ENCODE measurements at regions not wholly inside any gene's neighbourhood (a gene's known extent, or its start where the extent isn't known, plus 50 kb on each side); places are given as distances from the start of the nearest gene placed in this dataset.

DNA sequence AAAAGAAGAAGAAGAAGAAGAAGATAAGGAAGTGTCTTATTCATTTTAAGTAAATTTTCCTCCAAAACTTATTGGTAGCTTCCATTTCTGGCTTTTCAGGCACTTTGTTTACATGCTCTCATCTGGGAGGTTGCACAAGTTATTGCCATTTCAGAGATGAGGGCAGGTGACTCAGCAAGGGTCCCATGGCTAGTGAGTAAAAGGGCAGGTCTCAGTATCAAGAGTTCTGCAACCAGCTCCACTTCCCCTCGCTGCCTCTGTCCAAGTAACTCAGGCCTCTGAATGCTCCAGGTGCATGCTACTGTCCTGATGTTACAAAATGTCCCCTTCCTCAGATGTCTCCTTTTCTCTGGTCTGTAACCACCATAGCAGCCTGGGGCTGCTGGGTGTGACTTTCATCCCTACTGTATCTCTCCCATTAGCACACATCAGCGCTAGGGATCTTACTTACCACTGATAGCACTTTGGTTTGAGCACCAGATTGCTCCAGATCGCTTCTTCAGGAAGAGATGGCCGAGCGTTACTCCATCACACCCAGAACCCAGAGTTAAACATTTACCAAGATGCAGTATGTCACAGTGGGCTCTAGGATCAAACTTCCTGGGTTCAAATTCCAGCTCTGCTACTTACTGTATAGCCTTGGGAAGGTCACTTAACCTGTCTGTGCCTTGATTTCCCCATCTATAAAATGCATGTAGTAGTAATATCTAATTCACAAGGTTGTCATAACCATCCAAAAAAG is 57.4 kb upstream of the LAPTM4A start (continued):
- TF ChIP-seq, protein P1, sequence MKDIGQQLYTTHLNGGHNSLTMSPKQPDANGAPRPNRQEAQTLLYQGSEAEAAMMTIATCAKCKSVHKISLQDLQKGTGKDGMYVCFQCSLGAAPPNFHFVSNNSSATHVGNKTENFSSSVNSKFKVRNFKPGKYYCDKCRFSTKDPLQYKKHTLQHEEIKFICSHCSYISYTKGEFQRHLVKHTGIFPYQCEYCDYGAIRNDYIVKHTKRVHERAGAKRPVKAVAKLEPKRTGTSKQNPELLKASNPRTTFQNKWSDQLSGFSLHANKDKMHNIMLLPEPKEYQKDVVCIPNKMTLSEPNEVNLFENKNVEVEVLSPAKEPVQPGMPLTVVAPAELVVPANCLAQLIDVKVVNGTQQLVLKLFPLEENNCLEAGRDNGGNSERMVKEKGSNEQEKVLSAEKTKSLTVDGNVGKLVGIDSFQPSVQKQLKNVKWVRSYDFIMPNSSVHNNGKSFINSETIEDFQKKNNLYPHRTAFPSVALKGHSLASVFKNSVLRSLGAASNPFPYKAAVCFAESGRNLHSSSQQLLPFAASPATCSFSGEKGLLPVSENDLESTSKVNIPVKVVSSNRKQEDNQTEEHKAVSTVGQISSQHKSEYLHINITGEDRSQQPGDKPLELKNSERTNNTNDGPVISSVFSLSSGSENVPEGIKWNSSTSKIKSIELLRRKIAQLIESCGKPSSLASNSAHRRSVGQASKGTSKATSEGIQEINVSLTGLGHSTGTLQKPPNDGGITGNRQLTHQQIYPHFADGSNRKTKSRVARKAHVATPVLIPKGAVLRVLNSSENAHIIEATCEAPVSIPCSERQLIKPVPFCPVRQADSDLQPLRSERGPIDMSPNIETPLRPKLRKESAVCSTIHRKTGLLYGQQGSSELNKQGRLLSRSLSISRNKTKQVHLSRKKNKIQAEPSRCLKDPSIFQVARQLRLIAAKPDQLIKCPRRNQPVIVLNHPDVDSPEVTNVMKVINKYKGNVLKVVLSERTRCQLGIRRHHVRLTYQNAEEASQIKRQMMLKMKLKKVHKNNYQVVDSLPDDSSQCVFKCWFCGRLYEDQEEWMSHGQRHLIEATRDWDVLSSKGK (CRISPR knock-in tag; IDR thresholded peaks at IDR 0.05) = no peak
- TF ChIP-seq SAP30 (IDR thresholded peaks at IDR 0.05; ENCODE audit: borderline replicate concordance, insufficient read depth, low read depth, low read length, poor library complexity, severe bottlenecking) (no peak), ZNF408 (CRISPR knock-in tag; IDR thresholded peaks at IDR 0.05; ENCODE audit: low read depth) (no peak), ZNF436 (CRISPR knock-in tag; IDR thresholded peaks at IDR 0.05) (no peak), NFE2 (IDR thresholded peaks at IDR 0.05; ENCODE audit: low read depth) (0 out of 2 replicates have a peak, but pooled peaks have one; percentile 24)
- TF ChIP-seq, protein P2, sequence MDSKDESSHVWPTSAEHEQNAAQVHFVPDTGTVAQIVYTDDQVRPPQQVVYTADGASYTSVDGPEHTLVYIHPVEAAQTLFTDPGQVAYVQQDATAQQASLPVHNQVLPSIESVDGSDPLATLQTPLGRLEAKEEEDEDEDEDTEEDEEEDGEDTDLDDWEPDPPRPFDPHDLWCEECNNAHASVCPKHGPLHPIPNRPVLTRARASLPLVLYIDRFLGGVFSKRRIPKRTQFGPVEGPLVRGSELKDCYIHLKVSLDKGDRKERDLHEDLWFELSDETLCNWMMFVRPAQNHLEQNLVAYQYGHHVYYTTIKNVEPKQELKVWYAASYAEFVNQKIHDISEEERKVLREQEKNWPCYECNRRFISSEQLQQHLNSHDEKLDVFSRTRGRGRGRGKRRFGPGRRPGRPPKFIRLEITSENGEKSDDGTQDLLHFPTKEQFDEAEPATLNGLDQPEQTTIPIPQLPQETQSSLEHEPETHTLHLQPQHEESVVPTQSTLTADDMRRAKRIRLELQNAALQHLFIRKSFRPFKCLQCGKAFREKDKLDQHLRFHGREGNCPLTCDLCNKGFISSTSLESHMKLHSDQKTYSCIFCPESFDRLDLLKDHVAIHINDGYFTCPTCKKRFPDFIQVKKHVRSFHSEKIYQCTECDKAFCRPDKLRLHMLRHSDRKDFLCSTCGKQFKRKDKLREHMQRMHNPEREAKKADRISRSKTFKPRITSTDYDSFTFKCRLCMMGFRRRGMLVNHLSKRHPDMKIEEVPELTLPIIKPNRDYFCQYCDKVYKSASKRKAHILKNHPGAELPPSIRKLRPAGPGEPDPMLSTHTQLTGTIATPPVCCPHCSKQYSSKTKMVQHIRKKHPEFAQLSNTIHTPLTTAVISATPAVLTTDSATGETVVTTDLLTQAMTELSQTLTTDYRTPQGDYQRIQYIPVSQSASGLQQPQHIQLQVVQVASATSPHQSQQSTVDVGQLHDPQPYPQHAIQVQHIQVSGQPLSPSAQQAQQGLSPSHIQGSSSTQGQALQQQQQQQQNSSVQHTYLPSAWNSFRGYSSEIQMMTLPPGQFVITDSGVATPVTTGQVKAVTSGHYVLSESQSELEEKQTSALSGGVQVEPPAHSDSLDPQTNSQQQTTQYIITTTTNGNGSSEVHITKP (IDR thresholded peaks at IDR 0.05; ENCODE audit: partially characterized antibody) = no peak
- TF ChIP-seq, protein P3, sequence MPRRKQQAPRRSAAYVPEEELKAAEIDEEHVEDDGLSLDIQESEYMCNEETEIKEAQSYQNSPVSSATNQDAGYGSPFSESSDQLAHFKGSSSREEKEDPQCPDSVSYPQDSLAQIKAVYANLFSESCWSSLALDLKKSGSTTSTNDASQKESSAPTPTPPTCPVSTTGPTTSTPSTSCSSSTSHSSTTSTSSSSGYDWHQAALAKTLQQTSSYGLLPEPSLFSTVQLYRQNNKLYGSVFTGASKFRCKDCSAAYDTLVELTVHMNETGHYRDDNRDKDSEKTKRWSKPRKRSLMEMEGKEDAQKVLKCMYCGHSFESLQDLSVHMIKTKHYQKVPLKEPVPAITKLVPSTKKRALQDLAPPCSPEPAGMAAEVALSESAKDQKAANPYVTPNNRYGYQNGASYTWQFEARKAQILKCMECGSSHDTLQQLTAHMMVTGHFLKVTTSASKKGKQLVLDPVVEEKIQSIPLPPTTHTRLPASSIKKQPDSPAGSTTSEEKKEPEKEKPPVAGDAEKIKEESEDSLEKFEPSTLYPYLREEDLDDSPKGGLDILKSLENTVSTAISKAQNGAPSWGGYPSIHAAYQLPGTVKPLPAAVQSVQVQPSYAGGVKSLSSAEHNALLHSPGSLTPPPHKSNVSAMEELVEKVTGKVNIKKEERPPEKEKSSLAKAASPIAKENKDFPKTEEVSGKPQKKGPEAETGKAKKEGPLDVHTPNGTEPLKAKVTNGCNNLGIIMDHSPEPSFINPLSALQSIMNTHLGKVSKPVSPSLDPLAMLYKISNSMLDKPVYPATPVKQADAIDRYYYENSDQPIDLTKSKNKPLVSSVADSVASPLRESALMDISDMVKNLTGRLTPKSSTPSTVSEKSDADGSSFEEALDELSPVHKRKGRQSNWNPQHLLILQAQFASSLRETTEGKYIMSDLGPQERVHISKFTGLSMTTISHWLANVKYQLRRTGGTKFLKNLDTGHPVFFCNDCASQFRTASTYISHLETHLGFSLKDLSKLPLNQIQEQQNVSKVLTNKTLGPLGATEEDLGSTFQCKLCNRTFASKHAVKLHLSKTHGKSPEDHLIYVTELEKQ (CRISPR knock-in tag; IDR thresholded peaks at IDR 0.05) = no peak

All from K562 (cell line).